Fibroblast of the conjunctiva (primary cell): ENCODE measurements at regions not wholly inside any gene's neighbourhood (a gene's known extent, or its start where the extent isn't known, plus 50 kb on each side); places are given as distances from the start of the nearest gene placed in this dataset.
"Not testable (repeated sequence)": the region's sequence is repeated elsewhere in the genome, so short reads cannot be mapped to it uniquely, and the experiment has no call there.

Source experiments
- DNase-seq: peaks from one replicate; pipeline ENCODE4 v3.0.0-alpha.2; 2010; ENCODE audit warnings: low read depth

DNA sequence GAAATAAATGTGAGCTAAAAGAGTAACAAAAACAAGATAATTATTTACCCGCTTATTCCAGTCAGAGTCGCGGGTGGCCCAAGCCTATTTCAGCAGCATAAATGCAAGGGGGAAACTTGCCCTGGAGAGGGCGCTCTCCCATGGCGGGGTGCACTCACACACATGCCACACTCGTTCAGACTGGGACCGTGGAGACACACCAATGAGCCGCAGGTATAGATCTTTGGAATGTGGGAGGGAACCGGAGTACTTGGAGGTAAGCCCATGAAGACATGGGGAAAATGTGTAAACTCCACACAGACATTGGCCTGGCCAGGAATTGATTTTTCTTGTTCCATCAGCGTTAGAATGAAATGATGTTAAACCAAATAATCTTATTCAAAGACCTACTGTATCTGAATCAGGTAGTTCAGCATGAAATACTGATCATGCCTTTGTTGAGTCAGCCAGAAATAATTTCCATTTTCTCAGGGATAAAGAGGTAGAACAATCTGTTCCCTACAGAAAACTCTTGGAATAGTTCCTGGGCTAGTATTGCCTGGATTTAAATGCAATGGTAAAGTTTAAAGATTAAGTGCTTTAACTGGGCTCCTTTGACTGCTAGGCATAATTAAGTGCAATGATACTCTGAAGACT lies 191.5 kb downstream of the MCHR2 start:
- DNase-seq, result no peak

DNA sequence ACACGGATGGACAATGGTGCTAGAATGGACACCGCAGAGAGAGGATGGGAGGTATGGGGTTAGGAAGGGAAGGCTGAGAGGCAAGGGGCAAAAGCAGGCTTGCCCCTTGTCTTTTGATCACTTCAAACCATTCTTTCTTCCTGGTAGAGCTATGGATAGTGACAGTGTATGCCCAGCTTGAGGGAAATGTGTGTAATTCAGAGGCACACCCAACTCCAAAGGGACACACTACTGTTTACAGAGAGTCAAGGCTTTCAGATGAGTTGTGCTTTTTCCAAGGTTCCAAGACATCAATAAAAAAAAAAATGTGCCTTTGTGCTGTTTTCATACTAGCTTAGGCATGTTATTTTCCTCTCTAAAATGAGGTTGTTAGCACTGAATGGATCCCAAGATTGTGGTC lies 185.0 kb downstream of the MCHR2 start:
- no peak for DNase-seq

DNA sequence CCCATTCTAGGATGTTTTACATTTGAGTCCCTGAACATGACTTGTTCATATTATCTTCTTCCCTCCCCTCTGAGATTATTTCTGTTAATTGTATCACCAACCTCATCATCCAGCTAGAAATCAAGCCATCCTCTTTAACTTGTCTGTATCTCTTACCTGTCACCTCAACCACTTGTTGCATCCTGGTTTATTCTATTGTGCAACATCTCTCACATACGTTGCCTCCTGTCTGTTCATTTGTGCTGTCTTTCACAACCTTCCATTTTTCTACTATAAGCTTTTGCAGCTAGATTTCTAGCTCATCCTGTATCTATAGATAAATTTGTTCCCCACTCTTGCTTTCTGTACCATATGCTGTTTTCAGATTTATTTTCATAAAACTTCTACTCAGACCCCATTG lies 183.7 kb downstream of the MCHR2 start:
- DNase-seq, result no peak

DNA sequence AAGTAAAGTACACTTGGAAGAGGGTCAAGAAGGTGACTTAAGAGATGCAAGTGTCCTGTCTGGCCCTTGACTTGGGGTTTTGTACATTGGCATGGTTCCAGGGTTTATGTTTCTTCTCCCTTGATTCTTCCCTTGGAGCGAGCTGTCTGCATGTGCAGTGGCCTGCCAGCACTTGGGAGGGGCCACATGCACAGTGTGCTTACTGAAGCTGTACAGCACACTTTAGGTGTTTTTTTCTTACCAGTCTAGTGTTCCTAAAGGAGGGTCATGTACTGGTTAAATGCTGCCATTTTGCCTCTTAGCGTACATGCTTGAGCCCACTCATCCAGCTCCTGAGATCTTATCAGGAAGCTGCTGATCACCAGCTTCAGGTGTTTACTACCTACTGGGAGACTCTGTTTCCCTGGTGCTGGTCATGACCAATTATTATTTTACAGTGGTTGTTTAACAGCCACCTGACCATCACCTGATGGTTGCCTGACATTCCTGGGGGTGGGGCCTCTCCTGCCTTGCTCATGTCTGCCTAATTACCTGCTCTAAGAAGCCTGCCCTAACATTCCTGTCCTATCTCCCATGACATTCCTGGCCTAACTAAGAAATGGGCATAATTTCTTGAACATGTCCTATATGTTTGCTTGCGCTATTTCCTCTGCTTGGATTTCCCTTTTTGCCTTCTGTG lies 182.9 kb downstream of the MCHR2 start:
- no peak for DNase-seq

DNA sequence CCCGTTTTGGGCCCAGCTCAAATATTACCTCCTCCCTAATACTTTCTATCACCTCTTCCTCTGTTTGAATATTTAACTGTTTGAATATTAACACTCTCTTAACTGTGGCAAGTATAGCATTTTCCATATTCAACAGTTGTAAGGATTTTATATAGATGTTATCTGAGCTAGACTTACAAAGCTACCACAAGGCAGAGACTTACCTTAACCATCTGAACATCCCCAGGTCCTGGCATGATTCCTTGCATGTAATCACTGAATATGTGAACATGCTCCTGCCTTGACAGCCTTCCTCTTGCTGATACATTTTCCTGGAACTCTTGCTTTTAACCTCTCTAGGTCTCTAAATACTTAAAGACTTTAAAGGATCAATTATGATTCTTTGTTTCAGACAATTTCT lies 182.4 kb downstream of the MCHR2 start:
- DNase-seq, result no peak

DNA sequence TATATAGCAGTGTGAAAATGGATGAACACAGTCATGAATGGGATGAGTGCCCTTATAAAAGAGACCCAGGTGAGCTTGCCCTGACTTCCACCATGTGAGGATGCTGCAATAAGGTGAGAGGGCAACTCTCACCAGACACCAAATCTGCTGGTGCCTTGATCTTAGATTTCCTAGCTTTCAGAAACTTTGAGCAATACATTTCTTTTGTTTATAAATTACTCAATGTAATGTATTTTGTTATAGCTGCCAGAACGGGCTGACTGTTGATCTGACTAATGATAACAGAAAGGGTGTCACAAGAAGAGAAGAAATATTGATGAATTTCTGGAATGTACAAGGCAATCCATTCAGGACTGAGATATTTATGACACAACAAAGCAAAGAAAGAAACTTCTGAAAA lies 180.5 kb downstream of the MCHR2 start:
- no peak for DNase-seq

DNA sequence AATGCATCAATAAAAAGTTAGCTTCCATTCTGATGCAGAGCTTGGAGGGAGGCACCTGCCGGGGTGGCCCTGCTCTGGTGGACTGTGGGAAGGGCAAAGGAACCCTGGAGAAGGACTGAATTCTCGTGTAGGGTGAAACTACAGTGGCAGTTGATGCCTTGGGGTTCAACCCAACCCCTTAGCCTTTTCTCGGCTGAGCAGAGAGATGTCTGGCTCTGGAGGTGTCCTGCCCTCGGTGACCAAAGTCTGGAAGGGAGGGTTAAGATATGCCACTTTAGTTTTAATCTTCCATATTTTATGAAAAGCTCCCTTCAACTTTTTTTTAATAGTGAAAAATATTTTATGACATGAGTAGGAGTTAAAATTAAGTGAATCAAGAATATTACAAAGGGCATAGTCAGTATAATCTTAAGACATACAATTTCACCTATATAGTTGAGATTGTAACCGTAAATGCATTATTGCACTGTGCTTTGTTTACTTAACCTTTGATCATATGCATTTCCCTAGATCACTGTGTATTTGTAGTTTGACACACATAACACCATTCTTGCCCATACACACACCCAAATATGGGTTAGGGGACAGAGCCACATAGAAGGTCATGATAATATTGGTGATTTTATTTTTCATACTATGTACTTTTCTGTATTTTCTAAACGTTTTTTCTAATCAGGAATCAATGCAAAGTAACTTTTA lies 179.6 kb downstream of the MCHR2 start:
- no peak for DNase-seq

DNA sequence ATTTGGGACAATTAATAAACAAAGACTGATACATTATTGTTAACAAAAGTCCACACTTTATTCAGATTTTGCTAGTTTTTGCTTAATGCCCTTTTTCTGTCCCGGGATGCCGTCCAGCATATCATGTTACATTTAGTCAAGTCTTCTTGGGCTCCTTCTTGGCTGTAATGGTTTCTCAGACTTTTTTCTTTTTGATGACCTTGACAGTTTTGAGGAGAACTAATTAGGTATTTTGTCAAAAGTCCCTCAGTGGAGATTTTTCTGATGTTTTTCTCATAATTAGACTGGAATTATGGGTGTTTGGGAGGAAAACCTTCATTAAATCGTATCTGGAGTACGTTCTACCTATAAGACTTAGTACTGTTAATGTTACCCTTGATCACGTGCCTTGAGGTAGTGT lies 177.2 kb downstream of the MCHR2 start:
- DNase-seq, result no peak

DNA sequence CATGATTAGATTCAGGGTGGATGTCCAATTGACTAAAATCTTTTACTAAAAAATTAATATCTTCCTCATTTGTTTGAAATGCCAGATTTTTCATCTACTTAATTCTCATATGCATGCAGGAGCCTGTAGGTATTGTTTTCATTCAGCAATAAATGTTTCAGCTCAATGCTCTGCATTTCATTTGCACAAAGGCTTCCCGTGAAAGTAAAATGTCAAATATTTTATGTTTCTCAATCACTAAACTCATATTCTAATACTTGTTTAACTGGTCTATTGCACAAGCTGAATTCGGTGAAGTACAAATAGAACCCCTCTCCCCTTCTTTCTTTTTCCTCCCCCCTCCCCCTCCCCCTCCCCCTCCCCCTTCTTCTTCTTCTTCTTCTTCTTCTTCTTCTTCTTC lies 175.9 kb downstream of the MCHR2 start:
- DNase-seq, result no peak

DNA sequence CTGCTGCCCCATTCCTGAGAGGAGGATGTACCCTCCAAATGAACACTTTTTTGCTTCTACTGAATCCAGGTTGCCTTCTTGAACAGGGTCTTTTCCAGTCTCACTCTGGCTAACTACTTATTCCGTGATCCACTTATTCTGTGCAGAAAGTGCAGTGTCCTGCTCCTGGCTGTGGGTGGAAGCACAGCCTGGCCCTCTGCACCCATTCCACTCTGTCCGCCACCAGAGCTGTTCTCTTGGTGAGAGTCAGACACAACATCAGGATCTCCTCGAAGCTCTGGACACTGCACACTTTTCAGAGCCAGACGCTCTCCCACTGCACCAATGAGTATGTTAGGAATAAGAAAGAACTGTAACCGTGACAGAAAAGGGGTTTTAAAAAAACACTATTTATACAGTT lies 174.2 kb downstream of the MCHR2 start:
- no peak for DNase-seq

DNA sequence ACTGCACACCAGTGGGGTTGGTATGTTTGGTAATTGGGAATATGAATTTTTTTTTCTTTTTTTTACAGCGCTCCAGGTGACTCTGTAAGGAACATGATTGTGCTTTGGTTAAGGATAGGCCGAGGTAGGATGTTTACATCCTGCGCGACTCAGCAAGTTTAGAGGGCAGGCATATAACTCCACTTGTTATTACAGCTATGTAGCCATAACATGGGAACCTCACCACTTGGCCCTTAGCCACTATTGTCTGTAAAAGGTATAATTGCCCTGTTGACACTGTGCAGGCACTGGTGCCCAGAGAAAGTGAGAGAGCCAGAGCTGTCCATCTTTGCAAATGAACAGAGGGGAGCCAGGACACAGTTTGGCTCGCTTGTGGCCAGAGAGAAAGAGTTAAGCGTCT lies 172.9 kb downstream of the MCHR2 start:
- DNase-seq, result no peak

DNA sequence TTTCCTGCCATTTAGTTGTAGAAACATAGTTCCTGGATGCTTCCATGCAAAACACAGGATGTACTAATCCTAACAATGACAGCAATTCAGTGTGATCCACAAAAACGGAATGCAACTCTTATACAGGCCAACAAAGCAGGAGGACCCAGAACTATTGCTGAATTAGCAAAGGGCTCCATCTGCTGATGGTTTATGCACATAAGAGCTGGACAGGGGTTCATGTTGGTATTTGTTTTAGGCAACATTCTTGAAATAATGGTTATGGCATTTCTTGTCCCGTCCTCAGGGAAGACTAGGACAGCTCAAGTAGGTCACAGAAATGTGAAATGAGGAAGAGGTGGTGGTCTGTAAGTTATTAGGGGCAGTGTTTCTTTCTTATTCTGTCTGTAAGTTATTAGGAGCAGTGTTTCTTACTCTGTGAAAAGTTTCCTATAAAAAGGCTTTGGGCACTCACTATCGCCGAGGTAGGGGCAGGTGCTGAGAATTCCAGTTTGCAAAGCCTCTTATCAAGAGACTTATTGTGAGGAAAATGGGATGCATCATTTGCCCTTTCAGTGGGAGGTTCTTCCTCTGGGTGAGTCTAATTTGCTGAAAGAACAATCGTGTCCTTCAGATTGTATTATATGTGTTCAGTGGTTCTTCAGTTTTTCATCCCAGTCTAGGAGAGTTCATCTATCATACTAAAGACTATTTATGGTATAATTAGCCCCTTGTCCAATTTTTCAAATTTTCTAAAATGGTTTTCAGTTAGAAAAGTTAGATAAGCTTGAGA lies 171.1 kb downstream of the MCHR2 start:
- peak; percentile 32 for DNase-seq

DNA sequence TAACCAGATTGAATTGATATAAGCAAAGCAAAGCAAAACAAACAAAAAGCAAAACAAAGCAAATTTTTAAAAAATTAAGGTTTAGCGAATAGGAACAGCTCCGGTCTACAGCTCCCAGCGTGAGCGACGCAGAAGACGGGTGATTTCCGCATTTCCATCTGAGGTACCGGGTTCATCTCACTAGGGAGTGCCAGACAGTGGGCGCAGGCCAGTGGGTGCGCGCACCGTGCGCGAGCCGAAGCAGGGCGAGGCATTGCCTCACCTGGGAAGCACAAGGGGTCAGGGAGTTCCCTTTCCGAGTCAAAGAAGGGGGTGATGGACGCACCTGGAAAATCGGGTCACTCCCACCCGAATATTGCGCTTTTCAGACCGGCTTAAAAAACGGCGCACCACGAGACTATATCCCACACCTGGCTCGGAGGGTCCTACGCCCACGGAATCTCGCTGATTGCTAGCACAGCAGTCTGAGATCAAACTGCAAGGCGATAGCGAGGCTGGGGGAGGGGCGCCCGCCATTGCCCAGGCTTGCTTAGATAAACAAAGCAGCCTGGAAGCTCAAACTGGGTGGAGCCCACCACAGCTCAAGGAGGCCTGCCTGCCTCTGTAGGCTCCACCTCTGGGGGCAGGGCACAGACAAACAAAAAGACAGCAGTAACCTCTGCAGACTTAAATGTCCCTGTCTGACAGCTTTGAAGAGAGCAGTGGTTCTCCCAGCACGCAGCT lies 170.3 kb downstream of the MCHR2 start:
- DNase-seq, result not testable (repeated sequence)

DNA sequence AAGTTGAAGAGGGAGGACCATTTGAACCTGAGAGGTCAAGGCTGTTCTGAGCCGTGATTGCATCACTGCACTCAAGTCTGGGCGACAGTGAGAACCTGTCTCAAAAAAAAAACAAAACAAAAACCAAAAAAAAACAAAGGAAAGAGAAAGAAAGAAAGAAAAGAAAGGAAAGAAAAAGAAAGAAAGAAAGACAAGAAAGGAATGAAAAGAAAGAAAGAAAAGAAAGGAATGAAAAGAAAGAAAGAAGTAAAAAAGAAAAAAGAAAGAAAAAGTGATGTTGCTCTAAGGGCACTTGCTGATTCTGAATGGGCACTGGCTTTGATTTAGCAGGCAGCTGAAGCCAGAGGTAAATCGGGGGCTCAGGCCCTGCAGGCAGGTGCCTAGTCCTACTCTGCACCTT lies 161.0 kb downstream of the MCHR2 start:
- no peak for DNase-seq

DNA sequence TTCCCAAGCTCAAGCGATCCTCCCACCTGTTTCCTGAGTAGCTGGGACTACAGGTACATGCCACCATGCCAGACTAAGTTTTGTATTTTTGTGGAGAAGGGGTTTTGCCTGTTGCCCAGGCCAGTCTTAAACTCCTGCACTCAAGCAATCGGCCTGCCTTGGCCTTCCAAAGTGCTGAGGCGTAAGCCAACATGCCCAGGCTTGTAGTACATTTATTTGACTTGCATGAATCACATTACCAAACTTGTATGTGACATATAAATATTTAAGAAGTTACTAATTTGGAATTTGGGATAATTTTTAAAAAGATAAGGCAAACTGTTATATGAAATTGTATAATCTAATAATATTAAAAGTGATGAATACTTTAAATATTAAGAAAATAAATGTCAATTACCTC lies 157.6 kb downstream of the MCHR2 start:
- DNase-seq, result no peak

DNA sequence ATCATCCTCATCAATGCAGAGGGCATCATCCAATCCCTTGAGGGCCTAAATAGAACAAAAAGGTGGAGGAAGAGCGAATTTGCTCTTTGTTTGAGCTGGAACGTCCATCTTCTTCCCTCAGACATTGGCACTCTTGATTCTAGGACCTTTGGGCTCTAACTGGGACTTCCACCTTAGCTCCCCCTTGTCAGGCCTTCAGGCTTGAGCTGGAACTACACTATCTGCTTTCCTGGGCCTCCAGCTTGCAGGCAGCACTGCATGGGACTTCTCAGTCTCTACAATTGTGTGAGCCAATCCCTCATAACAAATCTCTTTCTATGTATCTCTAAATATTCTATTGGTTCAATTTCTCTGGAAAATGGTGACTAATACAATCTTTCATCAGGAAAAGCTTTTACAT lies 155.4 kb downstream of the MCHR2 start:
- DNase-seq, result no peak

DNA sequence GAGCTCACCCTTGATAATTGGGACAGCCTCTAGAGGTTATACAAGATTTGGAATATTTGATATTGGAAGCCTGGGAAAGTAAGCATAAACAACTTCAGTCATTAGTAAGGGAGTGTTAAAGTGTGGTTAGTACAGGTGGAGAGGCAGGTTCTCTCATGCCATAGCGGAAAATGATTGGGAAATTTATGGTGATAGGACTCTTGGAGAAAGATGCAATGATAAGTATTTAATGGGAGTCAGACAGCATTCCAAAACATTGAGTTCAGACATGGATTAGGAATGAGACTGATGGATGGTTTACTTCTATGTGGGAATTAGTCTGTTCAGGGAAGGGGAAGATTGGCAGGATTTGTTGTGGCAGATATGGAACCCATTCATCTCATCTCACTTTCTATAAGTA lies 152.7 kb downstream of the MCHR2 start:
- DNase-seq, result no peak

DNA sequence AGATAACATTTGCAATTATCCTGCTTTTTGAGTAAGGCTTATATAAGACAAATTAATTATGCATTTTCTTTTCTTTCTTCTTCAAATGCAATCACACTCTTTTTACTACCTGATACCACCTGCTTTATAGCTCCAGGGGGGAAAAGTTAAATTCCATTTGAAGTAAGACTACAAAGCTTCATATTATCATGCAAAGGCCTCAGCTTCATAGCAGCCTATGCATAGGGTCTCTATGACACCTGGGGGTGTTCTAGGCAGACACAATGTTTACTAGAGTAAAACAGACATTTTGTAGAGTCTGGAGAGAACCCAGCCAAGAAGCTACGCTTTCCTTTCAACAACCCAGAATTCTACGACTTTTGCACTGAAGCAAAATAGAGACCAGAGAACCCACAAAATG lies 148.0 kb downstream of the MCHR2 start:
- DNase-seq, result no peak

DNA sequence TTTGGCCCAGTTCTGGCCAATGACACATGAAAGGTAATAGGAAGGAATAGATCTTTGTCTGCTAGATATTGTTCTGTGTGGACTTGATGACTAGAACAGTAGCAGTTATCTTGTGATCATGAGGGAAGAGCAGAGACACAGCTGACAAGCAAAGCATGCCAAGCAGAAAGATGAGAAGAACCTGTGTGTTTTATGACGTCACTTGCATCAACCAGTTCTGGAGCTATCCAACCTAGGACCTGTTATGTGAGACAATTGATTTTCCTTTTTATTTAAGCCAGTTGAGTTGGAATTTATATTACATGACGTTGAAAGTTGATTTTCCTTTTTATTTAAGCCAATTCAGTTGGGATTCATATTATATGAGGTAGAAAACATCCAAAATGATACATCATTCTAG lies 143.2 kb downstream of the MCHR2 start:
- no peak for DNase-seq

DNA sequence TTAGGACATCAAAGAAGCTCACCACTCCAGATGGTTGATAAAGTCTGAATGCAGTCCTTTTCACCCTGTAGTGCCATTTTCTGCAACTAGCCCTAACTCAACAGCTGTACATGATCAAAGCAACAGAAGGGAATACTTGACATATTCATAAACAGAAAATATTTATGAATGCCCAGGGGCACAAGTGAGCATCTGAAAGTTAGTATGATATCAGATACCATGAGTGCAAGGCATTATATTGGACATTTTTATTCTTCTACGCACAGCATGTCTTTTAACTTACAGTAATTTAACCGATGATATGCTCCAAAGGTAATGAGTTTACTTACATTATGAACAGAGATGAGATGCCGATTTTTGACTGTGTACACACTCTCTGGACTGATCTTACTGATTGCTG lies 142.0 kb downstream of the MCHR2 start:
- no peak for DNase-seq

DNA sequence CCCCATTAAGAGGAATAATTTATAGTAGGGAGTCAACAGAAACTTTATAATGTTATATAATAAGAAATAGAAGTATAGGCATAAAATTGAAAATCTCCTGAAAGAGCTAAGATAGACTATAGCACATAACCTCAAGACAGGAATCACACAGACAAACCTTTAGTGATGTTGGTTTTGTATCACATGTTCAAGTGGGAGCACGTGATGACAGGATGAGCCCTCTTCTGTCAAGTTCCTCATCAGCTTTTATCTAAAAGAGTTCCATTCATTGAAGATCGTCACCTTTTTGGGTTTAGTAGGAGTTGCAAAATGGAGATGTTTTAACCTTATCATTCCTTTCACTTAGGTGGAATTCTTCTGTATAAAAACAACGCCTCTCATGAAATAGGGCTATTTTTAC lies 127.0 kb downstream of the MCHR2 start:
- no peak for DNase-seq

DNA sequence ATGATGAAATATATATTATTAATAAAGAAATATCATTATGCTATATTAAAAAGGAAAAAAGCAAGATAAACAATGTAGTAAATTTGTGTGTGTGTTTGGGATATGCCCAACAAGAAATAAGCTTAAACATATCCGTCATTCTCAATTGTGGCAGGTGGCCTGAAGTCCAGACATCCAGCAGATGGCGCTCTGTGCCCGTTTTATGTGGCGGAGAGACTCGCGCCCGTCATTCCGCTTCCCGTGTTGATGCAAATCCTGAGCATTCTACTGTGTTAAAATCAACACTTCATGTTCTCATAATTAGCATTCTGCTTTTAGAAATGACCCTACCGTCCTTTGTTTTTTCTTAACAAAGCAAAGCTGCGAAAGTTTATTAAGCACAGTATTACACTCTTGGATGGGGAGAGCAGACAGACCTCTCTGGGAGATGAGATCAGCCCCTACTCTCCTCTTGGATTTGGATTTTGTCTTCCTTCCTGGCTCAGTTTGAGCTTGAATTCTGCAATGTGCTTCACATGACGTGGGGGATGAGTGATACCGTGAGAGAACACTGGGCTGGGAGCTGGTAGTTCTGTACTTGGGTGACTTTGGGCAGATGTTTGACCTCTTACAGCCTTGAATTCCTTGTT lies 125.8 kb downstream of the MCHR2 start:
- peak; percentile 54 for DNase-seq
